ENCODE measurements at regions not wholly inside any gene's neighbourhood (a gene's known extent, or its start where the extent isn't known, plus 50 kb on each side); places are given as distances from the start of the nearest gene placed in this dataset.

DNA sequence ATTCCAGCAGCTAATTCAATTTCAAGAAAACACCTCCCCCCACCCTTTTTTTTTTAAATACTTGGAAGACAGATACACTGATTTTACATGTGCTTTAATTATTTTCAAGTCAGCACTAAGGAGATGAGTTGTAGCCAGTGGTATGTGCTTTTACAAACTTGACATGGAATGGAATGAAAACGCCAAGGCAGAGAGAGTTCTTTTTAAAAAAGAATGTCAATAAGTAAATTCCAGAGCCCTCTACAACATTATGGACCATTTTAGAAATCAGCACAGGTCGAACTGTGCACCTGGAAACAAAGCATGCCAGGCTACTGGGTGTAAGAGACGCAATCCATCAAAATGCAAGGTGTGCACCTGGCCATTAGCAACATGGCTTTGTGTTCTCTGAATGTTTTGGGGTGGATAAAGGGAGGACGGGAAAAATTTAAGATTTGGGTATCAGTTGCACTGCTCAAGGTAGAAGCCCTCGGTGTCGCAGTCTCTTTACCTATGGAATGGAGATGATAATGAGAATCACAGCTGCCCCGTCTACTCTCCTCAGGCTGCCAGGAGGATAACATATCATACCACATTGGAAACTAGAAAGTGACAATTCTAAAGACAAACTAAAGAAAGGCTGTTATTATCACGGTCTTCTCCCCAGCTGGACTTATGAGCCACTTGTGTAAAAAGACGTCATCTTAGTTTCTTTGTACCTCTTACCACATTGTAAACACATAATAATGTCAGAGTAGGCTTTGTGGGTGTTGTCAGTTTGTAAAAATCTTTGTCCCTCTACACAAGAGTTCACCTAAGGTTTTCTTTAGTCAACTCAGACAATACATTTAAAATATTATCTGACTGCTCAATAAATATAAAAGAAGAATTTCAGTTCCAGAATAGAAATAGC is 107.4 kb upstream of the PRICKLE2 start:
- TF ChIP-seq, protein P1, sequence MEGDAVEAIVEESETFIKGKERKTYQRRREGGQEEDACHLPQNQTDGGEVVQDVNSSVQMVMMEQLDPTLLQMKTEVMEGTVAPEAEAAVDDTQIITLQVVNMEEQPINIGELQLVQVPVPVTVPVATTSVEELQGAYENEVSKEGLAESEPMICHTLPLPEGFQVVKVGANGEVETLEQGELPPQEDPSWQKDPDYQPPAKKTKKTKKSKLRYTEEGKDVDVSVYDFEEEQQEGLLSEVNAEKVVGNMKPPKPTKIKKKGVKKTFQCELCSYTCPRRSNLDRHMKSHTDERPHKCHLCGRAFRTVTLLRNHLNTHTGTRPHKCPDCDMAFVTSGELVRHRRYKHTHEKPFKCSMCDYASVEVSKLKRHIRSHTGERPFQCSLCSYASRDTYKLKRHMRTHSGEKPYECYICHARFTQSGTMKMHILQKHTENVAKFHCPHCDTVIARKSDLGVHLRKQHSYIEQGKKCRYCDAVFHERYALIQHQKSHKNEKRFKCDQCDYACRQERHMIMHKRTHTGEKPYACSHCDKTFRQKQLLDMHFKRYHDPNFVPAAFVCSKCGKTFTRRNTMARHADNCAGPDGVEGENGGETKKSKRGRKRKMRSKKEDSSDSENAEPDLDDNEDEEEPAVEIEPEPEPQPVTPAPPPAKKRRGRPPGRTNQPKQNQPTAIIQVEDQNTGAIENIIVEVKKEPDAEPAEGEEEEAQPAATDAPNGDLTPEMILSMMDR (conservative IDR thresholded peaks at IDR 0.05 in 1 of 2, IDR thresholded peaks at IDR 0.05 in 1 of 2; ENCODE audit: low read depth in 1 of 2, low read length in 2 of 2): no peak
- no peak for TF ChIP-seq EZH2 (IDR thresholded peaks at IDR 0.05; ENCODE audit: low read length, missing control alignments)
